ENCODE measurements at regions not wholly inside any gene's neighbourhood (a gene's known extent, or its start where the extent isn't known, plus 50 kb on each side); places are given as distances from the start of the nearest gene placed in this dataset.

GRCh38 chr10:60495338-60496055, 105.8 kb upstream of the ANK3 start:
- no peak for DNase-seq
- H3K36me3 ChIP-seq, result no peaks in the 10 kb centered on the region
- peaks cover 4% of the 10 kb centered on the region for H3K4me1 ChIP-seq
- H3K27ac ChIP-seq (replicated peaks), result no peak overlapping the region
- intact Hi-C loops (cut with micrococcal nuclease), result no loop called here
- no peaks in the 10 kb centered on the region for H3K27me3 ChIP-seq (ENCODE audit: low read depth)
- TF ChIP-seq CTCF (IDR thresholded peaks at IDR 0.05; ENCODE audit: borderline replicate concordance), result no peak
- H3K9me3 ChIP-seq (replicated peaks), result no peaks in the 10 kb centered on the region
- no peak overlapping the region for H3K4me3 ChIP-seq

GRCh38 chr10:60494774-60495173, 105.1 kb upstream of the ANK3 start:
- H3K36me3 ChIP-seq, result no peaks in the 10 kb centered on the region
- no peak for TF ChIP-seq CTCF (IDR thresholded peaks at IDR 0.05; ENCODE audit: borderline replicate concordance)
- DNase-seq, result no peak
- no peaks in the 10 kb centered on the region for H3K27me3 ChIP-seq (ENCODE audit: low read depth)
- no peak overlapping the region for H3K27ac ChIP-seq (replicated peaks)
- H3K4me1 ChIP-seq, result no peaks in the 10 kb centered on the region
- H3K4me3 ChIP-seq, result no peak overlapping the region
- H3K9me3 ChIP-seq (replicated peaks), result no peaks in the 10 kb centered on the region
- intact Hi-C loops (cut with micrococcal nuclease), result no loop called here

- intact Hi-C loops (cut with micrococcal nuclease), result no loop called here
- H3K9me3 ChIP-seq (replicated peaks), result no peaks in the 10 kb centered on the region
- H3K27me3 ChIP-seq (ENCODE audit: low read depth), result no peaks in the 10 kb centered on the region
- no peak overlapping the region for H3K27ac ChIP-seq (replicated peaks)
- H3K4me1 ChIP-seq, result no peaks in the 10 kb centered on the region
- no peak for TF ChIP-seq CTCF (IDR thresholded peaks at IDR 0.05; ENCODE audit: borderline replicate concordance)
- DNase-seq, result no peak
- no peak overlapping the region for H3K4me3 ChIP-seq
- H3K36me3 ChIP-seq, result no peaks in the 10 kb centered on the region
Observed at GRCh38 chr10:60491162-60491561, 101.5 kb upstream of the ANK3 start.

GRCh38 chr10:60490013-60490412, 100.3 kb upstream of the ANK3 start:
- H3K4me3 ChIP-seq, result no peak overlapping the region
- DNase-seq, result no peak
- no peaks in the 10 kb centered on the region for H3K4me1 ChIP-seq

GRCh38 chr10:60488111-60488669, 98.5 kb upstream of the ANK3 start:
- DNase-seq, result no peak
- Histone ChIP-seq H3K27me3 (ENCODE audit: low read depth) (no peaks in the 10 kb centered on the region), H3K4me1 (no peaks in the 10 kb centered on the region), H3K36me3 (no peaks in the 10 kb centered on the region), H3K27ac (replicated peaks) (no peak overlapping the region), H3K4me3 (no peak overlapping the region), H3K9me3 (replicated peaks) (no peaks in the 10 kb centered on the region)
- intact Hi-C loops (cut with micrococcal nuclease), result no loop called here
- TF ChIP-seq CTCF (IDR thresholded peaks at IDR 0.05; ENCODE audit: borderline replicate concordance), result no peak

More at GRCh38 chr10:60490013-60490412, 100.3 kb upstream of the ANK3 start:
- Histone ChIP-seq H3K27ac (replicated peaks) (no peak overlapping the region), H3K36me3 (no peaks in the 10 kb centered on the region), H3K27me3 (ENCODE audit: low read depth) (no peaks in the 10 kb centered on the region), H3K9me3 (replicated peaks) (no peaks in the 10 kb centered on the region)
- intact Hi-C loops (cut with micrococcal nuclease), result no loop called here
- no peak for TF ChIP-seq CTCF (IDR thresholded peaks at IDR 0.05; ENCODE audit: borderline replicate concordance)
